Lower leg skin (tissue), 3 donors: ENCODE measurements at regions not wholly inside any gene's neighbourhood (a gene's known extent, or its start where the extent isn't known, plus 50 kb on each side); places are given as distances from the start of the nearest gene placed in this dataset.

Experiments
- POLR2A ChIP-seq, 2 donors: fragments of 450-650 bp; IDR thresholded peaks; one replicate each; pipeline ENCODE4 v1.6.1; 2016 to 2017; ENCODE audit warnings: antibody characterized with exemption in 2 of 2, mild to moderate bottlenecking in 1 of 2, moderate library complexity in 1 of 2
- TF ChIP-seq, protein P1 (sequence below), 3 donors: fragments of 450-650 bp; IDR thresholded peaks; one replicate each; pipeline ENCODE4 v1.5.1; 2016; ENCODE audit warnings: antibody characterized with exemption in 3 of 3, mild to moderate bottlenecking in 3 of 3, moderate library complexity in 2 of 3

DNA sequence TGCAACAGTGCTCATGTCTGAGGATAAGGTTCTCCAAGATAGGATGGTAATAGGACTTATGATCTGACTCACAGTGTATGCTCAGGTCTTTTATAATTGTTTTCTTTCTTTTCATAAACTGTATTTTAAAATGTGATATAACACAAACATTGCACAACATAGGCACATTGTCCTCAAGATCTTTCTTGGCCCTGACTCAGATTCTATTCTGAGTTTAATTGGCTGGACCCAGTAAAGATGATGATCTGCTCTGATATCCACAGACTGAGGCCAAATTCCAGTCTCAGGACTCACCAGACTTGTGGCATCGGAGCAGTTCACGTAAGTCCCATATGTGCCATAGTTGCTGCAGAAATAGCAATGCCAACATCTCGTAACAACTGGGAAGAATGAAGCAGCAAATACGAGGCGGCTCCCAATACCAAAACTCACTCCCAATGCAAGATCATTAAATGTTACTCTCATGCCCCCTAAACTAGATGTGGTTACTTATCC, 448.9 kb upstream of the SLC14A2 start:
- TF ChIP-seq, protein P1, sequence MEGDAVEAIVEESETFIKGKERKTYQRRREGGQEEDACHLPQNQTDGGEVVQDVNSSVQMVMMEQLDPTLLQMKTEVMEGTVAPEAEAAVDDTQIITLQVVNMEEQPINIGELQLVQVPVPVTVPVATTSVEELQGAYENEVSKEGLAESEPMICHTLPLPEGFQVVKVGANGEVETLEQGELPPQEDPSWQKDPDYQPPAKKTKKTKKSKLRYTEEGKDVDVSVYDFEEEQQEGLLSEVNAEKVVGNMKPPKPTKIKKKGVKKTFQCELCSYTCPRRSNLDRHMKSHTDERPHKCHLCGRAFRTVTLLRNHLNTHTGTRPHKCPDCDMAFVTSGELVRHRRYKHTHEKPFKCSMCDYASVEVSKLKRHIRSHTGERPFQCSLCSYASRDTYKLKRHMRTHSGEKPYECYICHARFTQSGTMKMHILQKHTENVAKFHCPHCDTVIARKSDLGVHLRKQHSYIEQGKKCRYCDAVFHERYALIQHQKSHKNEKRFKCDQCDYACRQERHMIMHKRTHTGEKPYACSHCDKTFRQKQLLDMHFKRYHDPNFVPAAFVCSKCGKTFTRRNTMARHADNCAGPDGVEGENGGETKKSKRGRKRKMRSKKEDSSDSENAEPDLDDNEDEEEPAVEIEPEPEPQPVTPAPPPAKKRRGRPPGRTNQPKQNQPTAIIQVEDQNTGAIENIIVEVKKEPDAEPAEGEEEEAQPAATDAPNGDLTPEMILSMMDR (IDR thresholded peaks at IDR 0.05): no peak
- no peak for TF ChIP-seq POLR2A (IDR thresholded peaks at IDR 0.05)
